Peyer's patch (tissue), 4 donors: ENCODE measurements at regions not wholly inside any gene's neighbourhood (a gene's known extent, or its start where the extent isn't known, plus 50 kb on each side); places are given as distances from the start of the nearest gene placed in this dataset.

Experiments used
- POLR2A ChIP-seq, 2 donors: fragments of 450-650 bp; IDR thresholded peaks; one replicate each; pipeline ENCODE4 v1.5.1; 2017; ENCODE audit warnings: antibody characterized with exemption in 2 of 2, mild to moderate bottlenecking in 2 of 2, moderate library complexity in 2 of 2
- TF ChIP-seq, protein P1 (sequence below), 6 experiments: fragments of 450-650 bp in 4 of 6; fragments of 200-600 bp in 2 of 6; sonication (generic) in 1 of 6; IDR thresholded peaks; one replicate each; pipeline ENCODE4 v1.5.1; 2017 to 2019; ENCODE audit warnings: antibody characterized with exemption in 6 of 6, mild to moderate bottlenecking in 3 of 6, moderate library complexity in 1 of 6

GRCh38 chr2:204226305-204226880 is 289.8 kb downstream of the ICOS start:
- TF ChIP-seq, protein P1, sequence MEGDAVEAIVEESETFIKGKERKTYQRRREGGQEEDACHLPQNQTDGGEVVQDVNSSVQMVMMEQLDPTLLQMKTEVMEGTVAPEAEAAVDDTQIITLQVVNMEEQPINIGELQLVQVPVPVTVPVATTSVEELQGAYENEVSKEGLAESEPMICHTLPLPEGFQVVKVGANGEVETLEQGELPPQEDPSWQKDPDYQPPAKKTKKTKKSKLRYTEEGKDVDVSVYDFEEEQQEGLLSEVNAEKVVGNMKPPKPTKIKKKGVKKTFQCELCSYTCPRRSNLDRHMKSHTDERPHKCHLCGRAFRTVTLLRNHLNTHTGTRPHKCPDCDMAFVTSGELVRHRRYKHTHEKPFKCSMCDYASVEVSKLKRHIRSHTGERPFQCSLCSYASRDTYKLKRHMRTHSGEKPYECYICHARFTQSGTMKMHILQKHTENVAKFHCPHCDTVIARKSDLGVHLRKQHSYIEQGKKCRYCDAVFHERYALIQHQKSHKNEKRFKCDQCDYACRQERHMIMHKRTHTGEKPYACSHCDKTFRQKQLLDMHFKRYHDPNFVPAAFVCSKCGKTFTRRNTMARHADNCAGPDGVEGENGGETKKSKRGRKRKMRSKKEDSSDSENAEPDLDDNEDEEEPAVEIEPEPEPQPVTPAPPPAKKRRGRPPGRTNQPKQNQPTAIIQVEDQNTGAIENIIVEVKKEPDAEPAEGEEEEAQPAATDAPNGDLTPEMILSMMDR (IDR thresholded peaks at IDR 0.05) = no peak
- TF ChIP-seq POLR2A (IDR thresholded peaks at IDR 0.05) = no peak
